Cardiac muscle cell (in vitro differentiated cells and primary cell): ENCODE measurements at regions not wholly inside any gene's neighbourhood (a gene's known extent, or its start where the extent isn't known, plus 50 kb on each side); places are given as distances from the start of the nearest gene placed in this dataset.

Experiments used
- DNase-seq, 2 donors: peaks; one replicate each; pipeline versions ENCODE4 v3.0.0 to v3.0.0-alpha.2; 2010 to 2017; ENCODE audit warnings: low read depth in 1 of 2, low spot score in 1 of 2
- H3K27ac ChIP-seq: fragments of 200-600 bp; sonication (generic); 2 replicates; pipeline ENCODE4 v1.5.1; 2016
- H3K27me3 ChIP-seq: fragments of 200-600 bp; sonication (generic); 2 replicates; pipeline ENCODE4 v1.6.0; 2016; ENCODE audit warnings: control low read depth
- H3K36me3 ChIP-seq: fragments of 200-600 bp; sonication (generic); 2 replicates; pipeline ENCODE4 v1.5.1; 2016; ENCODE audit warnings: control low read depth
- H3K4me1 ChIP-seq: fragments of 200-600 bp; sonication (generic); 2 replicates; pipeline ENCODE4 v1.8.1; 2017; ENCODE audit warnings: low read depth, mild to moderate bottlenecking, mixed run types
- H3K4me3 ChIP-seq: fragments of 200-600 bp; sonication (generic); 2 replicates; pipeline ENCODE4 v1.5.1; 2016; ENCODE audit warnings: mild to moderate bottlenecking
- H3K9me3 ChIP-seq: fragments of 200-600 bp; sonication (generic); 2 replicates; pipeline ENCODE4 v1.5.1; 2017; ENCODE audit warnings: low read depth, mild to moderate bottlenecking, control low read depth
- TF ChIP-seq, protein P1 (sequence below): IDR thresholded peaks from 2 replicates; pipeline ENCODE4 v1.5.1; 2012; ENCODE audit warnings: low read depth, mild to moderate bottlenecking, low read length

DNA sequence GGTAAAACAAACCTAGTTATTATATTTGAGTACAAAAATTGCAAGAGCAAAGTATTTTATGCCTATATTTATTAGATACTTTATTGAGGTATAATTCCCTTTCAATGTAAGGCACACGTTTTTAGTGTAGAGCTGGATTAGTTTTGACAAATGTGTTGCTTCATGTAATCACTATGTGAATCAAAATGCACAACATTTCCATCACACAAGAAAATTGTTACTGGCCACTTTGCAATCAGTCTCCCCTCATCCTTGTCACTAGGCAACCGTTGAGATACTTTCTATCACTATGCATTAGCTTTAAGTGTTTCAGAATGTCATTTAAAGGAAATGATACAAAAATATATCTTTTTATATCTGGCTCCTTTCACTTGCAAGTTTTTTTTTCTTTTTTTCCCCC lies 531.0 kb downstream of the CCER1 start:
- no peaks in the 10 kb centered on the region for H3K36me3 ChIP-seq
- no peaks in the 10 kb centered on the region for H3K27me3 ChIP-seq
- no peak overlapping the region for H3K27ac ChIP-seq
- no peak for DNase-seq
- H3K9me3 ChIP-seq: no peaks in the 10 kb centered on the region
- no peaks in the 10 kb centered on the region for H3K4me1 ChIP-seq
- H3K4me3 ChIP-seq: no peak overlapping the region
- TF ChIP-seq, protein P1, sequence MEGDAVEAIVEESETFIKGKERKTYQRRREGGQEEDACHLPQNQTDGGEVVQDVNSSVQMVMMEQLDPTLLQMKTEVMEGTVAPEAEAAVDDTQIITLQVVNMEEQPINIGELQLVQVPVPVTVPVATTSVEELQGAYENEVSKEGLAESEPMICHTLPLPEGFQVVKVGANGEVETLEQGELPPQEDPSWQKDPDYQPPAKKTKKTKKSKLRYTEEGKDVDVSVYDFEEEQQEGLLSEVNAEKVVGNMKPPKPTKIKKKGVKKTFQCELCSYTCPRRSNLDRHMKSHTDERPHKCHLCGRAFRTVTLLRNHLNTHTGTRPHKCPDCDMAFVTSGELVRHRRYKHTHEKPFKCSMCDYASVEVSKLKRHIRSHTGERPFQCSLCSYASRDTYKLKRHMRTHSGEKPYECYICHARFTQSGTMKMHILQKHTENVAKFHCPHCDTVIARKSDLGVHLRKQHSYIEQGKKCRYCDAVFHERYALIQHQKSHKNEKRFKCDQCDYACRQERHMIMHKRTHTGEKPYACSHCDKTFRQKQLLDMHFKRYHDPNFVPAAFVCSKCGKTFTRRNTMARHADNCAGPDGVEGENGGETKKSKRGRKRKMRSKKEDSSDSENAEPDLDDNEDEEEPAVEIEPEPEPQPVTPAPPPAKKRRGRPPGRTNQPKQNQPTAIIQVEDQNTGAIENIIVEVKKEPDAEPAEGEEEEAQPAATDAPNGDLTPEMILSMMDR: no peak

- H3K27ac ChIP-seq: no peak overlapping the region
- TF ChIP-seq, protein P1: no peak
- H3K27me3 ChIP-seq: no peaks in the 10 kb centered on the region
- no peaks in the 10 kb centered on the region for H3K4me1 ChIP-seq
- no peak overlapping the region for H3K4me3 ChIP-seq
- no peak for DNase-seq
- H3K9me3 ChIP-seq: no peaks in the 10 kb centered on the region
- no peaks in the 10 kb centered on the region for H3K36me3 ChIP-seq
Observed at GRCh38 chr12:90410962-90411361, 544.0 kb downstream of the CCER1 start.

DNA sequence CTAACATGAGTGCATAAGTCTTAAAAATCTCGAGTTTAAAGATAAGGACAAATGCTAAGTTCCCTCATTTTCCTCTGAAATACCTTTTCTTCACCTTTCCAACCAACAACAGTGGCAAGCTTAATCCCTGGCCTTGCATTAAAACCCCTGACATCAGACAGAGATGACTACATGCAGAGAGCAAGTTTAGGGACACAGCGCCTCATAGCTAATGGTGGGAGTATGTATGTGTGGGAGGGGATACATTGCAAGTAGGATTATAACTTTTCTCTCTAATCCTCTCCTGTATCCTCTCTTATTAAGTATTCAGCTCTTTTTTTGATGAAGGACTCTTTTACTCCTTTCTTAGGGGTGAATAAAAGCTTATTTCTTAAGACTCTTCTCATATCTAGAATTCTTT lies 547.1 kb downstream of the CCER1 start:
- Histone ChIP-seq H3K27me3 (no peaks in the 10 kb centered on the region), H3K9me3 (no peaks in the 10 kb centered on the region)

GRCh38 chr12:90404071-90404470 lies 550.9 kb downstream of the CCER1 start:
- Histone ChIP-seq H3K27ac (no peak overlapping the region), H3K4me1 (no peaks in the 10 kb centered on the region), H3K4me3 (no peak overlapping the region), H3K9me3 (no peaks in the 10 kb centered on the region), H3K27me3 (no peaks in the 10 kb centered on the region), H3K36me3 (no peaks in the 10 kb centered on the region)
- DNase-seq: no peak
- TF ChIP-seq, protein P1: no peak

More for the DNA sequence above, 547.1 kb downstream of the CCER1 start:
- TF ChIP-seq, protein P1: no peak
- Histone ChIP-seq H3K36me3 (no peaks in the 10 kb centered on the region), H3K27ac (no peak overlapping the region), H3K4me3 (no peak overlapping the region), H3K4me1 (no peaks in the 10 kb centered on the region)
- DNase-seq: peak; percentile 8 to 11

DNA sequence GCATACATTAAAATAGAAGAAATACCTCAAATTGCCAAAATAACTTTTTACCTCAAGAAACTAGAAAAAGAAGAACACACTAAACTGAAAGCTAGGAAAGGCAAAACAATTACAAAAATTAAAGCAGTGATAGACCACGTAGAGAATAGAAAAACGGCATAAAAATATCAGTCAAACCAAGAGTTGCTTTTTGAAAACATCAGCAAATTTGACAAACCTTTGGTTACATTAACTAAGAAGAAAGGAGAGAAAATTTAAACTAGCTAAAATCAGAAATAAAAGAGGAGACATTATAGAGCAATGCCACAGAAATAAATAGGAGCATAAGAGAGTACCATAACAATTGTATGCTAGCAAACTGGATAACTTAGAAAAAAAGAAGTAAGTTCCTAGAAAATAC lies 553.8 kb downstream of the CCER1 start:
- TF ChIP-seq, protein P1: no peak
- H3K36me3 ChIP-seq: no peaks in the 10 kb centered on the region
- no peaks in the 10 kb centered on the region for H3K27me3 ChIP-seq
- H3K4me3 ChIP-seq: no peak overlapping the region
- H3K4me1 ChIP-seq: no peaks in the 10 kb centered on the region
- DNase-seq: no peak
- no peak overlapping the region for H3K27ac ChIP-seq
- H3K9me3 ChIP-seq: no peaks in the 10 kb centered on the region

- no peak for DNase-seq
- Histone ChIP-seq H3K4me1 (no peaks in the 10 kb centered on the region), H3K36me3 (no peaks in the 10 kb centered on the region), H3K27ac (no peak overlapping the region), H3K9me3 (no peaks in the 10 kb centered on the region), H3K27me3 (no peaks in the 10 kb centered on the region), H3K4me3 (no peak overlapping the region)
- TF ChIP-seq, protein P1: no peak
Observed at GRCh38 chr12:90399357-90399756, 555.6 kb downstream of the CCER1 start.
